ENCODE measurements at regions not wholly inside any gene's neighbourhood (a gene's known extent, or its start where the extent isn't known, plus 50 kb on each side); places are given as distances from the start of the nearest gene placed in this dataset.

DNA sequence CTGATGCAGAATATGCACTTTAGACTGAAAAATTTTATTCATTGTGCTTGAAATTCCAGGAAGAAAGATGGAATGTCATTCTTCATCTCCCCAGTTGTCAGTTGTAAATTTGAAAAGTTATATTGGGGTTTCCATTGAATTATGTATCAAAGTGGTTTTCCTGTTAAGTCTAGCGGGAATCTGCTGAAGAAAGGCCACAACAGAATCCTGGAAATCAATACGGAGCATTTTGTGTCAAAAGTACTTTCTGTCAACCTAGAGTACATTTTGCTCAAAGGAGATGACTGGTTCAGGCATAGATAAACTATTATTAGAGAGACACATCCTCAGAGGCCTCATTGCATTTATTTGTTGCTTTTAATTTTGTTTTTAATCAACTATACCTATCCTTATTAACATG is 538.2 kb upstream of the SEMA3D start:
- no TSS peak for BruUV-seq (replicated peaks)
- H3K4me1 Mint-ChIP-seq (ENCODE audit: insufficient read depth, unreplicated experiment), result peaks cover 17% of the 10 kb centered on the region
- no peak for DNase-seq (ENCODE audit: unreplicated experiment)
- no peaks in the 10 kb centered on the region for H3K9me3 Mint-ChIP-seq (ENCODE audit: unreplicated experiment)
- ChIA-PET POLR2A (no interaction called here), CTCF (no interaction called here)
- intact Hi-C loops (cut with micrococcal nuclease), result no loop called here
- no peaks in the 10 kb centered on the region for H3K27me3 Mint-ChIP-seq (ENCODE audit: insufficient read depth, unreplicated experiment)
- TF ChIP-seq, protein P1, sequence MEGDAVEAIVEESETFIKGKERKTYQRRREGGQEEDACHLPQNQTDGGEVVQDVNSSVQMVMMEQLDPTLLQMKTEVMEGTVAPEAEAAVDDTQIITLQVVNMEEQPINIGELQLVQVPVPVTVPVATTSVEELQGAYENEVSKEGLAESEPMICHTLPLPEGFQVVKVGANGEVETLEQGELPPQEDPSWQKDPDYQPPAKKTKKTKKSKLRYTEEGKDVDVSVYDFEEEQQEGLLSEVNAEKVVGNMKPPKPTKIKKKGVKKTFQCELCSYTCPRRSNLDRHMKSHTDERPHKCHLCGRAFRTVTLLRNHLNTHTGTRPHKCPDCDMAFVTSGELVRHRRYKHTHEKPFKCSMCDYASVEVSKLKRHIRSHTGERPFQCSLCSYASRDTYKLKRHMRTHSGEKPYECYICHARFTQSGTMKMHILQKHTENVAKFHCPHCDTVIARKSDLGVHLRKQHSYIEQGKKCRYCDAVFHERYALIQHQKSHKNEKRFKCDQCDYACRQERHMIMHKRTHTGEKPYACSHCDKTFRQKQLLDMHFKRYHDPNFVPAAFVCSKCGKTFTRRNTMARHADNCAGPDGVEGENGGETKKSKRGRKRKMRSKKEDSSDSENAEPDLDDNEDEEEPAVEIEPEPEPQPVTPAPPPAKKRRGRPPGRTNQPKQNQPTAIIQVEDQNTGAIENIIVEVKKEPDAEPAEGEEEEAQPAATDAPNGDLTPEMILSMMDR (IDR thresholded peaks at IDR 0.05; ENCODE audit: unreplicated experiment), result no peak
- H3K36me3 Mint-ChIP-seq (ENCODE audit: insufficient read depth, unreplicated experiment), result no peaks in the 10 kb centered on the region
- no peak overlapping the region for H3K27ac Mint-ChIP-seq (ENCODE audit: low read depth, unreplicated experiment)
- no peak overlapping the region for H3K4me3 Mint-ChIP-seq (ENCODE audit: unreplicated experiment)

GRCh38 chr7:85719981-85720953 is 533.4 kb upstream of the SEMA3D start:
- TSS peak; percentile 94 for BruUV-seq (replicated peaks)
- ChIA-PET CTCF (interaction anchor here (0.6 to 1.6 kb wide), 7 partner anchors 9 to 1784 kb away, joined by 3 to 7 read pairs (median 3); no protein-coding TSS in a partner anchor), POLR2A (interaction anchor here (0.6 to 1.8 kb wide), 4 partner anchors 15 to 43 kb away, joined by 3 to 10 read pairs (median 4); no protein-coding TSS in a partner anchor)
- H3K36me3 Mint-ChIP-seq (ENCODE audit: insufficient read depth, unreplicated experiment), result no peaks in the 10 kb centered on the region
- H3K4me1 Mint-ChIP-seq (ENCODE audit: insufficient read depth, unreplicated experiment), result peaks cover 6% of the 10 kb centered on the region
- H3K9me3 Mint-ChIP-seq (ENCODE audit: unreplicated experiment), result no peaks in the 10 kb centered on the region
- peak; percentile 62 for DNase-seq (ENCODE audit: unreplicated experiment)
- H3K27me3 Mint-ChIP-seq (ENCODE audit: insufficient read depth, unreplicated experiment), result no peaks in the 10 kb centered on the region
- no peak overlapping the region for H3K4me3 Mint-ChIP-seq (ENCODE audit: unreplicated experiment)
- peak overlapping the region; percentile 78 for H3K27ac Mint-ChIP-seq (ENCODE audit: low read depth, unreplicated experiment)
- TF ChIP-seq, protein P1 (IDR thresholded peaks at IDR 0.05; ENCODE audit: unreplicated experiment), result no peak
- intact Hi-C loops (cut with micrococcal nuclease), result loop anchor here (1.0 kb wide), 1 partner anchor 25 kb away; no protein-coding TSS in a partner anchor

DNA sequence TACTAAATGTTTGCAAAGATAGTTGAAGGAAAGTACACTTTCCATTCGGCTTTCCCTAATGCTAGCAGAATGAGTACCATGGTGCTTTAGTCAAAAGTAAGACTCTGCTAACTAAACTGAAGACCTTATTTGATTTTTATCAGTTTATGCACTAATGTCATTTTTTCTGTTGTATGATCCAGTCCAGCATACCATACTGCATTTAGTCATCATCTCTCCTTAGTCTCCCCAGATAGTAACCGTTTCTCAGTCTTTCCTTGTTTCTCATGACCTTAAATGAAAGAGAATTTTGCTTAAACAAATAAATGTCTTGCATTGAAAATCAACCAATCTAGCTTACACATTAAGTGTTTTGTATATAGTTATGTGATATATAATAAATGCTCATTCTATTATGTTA is 529.5 kb upstream of the SEMA3D start:
- Mint-ChIP-seq H3K4me3 (ENCODE audit: unreplicated experiment) (no peak overlapping the region), H3K4me1 (ENCODE audit: insufficient read depth, unreplicated experiment) (peaks cover 6% of the 10 kb centered on the region), H3K27me3 (ENCODE audit: insufficient read depth, unreplicated experiment) (no peaks in the 10 kb centered on the region), H3K27ac (ENCODE audit: low read depth, unreplicated experiment) (no peak overlapping the region), H3K36me3 (ENCODE audit: insufficient read depth, unreplicated experiment) (no peaks in the 10 kb centered on the region), H3K9me3 (ENCODE audit: unreplicated experiment) (no peaks in the 10 kb centered on the region)
- BruUV-seq (replicated peaks), result no TSS peak
- DNase-seq (ENCODE audit: unreplicated experiment), result no peak
- ChIA-PET CTCF (no interaction called here), POLR2A (interaction anchor here (0.5 kb wide), 1 partner anchor 20 kb away, joined by 3 read pairs; no protein-coding TSS in a partner anchor)
- TF ChIP-seq, protein P1 (IDR thresholded peaks at IDR 0.05; ENCODE audit: unreplicated experiment), result no peak
- intact Hi-C loops (cut with micrococcal nuclease), result no loop called here

DNA sequence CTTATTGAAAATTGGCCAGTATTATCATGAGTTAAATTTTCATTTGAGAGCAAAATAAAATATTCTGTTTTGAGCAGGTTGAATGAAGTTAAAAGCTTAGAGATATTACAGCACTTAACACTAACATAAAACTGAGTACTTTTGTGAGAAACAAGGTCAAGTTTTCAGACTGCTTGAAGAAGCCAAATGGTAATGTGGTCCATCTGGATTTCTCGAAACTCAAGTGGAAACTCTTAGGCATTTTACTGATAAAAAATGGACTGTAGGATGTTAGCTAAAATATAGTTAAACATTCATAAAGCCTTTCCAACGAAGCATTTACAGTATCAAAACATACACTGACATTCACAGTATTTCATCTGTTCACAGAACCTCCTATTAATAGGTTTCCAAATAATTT is 528.1 kb upstream of the SEMA3D start:
- DNase-seq (ENCODE audit: unreplicated experiment), result no peak
- TF ChIP-seq, protein P1 (IDR thresholded peaks at IDR 0.05; ENCODE audit: unreplicated experiment), result no peak
- ChIA-PET POLR2A (interaction anchor here (0.6 kb wide), 1 partner anchor 19 kb away, joined by 3 read pairs; no protein-coding TSS in a partner anchor), CTCF (no interaction called here)
- Mint-ChIP-seq H3K4me3 (ENCODE audit: unreplicated experiment) (no peak overlapping the region), H3K9me3 (ENCODE audit: unreplicated experiment) (no peaks in the 10 kb centered on the region), H3K27ac (ENCODE audit: low read depth, unreplicated experiment) (no peak overlapping the region), H3K27me3 (ENCODE audit: insufficient read depth, unreplicated experiment) (no peaks in the 10 kb centered on the region), H3K4me1 (ENCODE audit: insufficient read depth, unreplicated experiment) (no peaks in the 10 kb centered on the region), H3K36me3 (ENCODE audit: insufficient read depth, unreplicated experiment) (no peaks in the 10 kb centered on the region)
- no TSS peak for BruUV-seq (replicated peaks)
- intact Hi-C loops (cut with micrococcal nuclease), result no loop called here

Measured in MCF 10A (cell line).